ENCODE measurements at regions not wholly inside any gene's neighbourhood (a gene's known extent, or its start where the extent isn't known, plus 50 kb on each side); places are given as distances from the start of the nearest gene placed in this dataset.
"Not testable (repeated sequence)": the region's sequence is repeated elsewhere in the genome, so short reads cannot be mapped to it uniquely, and the experiment has no call there.

DNA sequence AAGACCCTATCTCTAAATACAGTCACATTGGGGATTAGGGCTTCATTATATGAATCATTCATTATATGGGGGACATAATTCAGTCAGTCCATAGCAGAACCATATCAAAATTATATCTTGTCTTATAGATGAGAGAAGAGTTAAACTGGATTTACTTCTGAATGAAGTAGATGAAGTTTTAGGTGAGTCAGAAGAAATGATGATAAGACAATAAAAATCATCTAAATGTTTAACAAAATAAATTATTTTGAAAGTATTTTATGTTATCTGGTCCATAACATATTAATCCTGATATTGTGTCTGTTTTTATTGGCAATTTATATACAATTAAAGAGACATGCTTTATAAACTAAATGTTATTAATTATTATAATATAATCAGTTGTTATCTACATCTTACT, 76.9 kb upstream of the EFCAB3 start:
- Mint-ChIP-seq H3K27me3 (ENCODE audit: low read depth) (peaks cover 30% of the 10 kb centered on the region), H3K4me1 (ENCODE audit: low read depth) (no peaks in the 10 kb centered on the region), H3K27ac (ENCODE audit: unreplicated experiment) (no peak overlapping the region), H3K9me3 (ENCODE audit: low read depth) (peaks cover 3% of the 10 kb centered on the region), H3K4me3 (ENCODE audit: unreplicated experiment) (no peak overlapping the region), H3K36me3 (ENCODE audit: low read depth) (no peaks in the 10 kb centered on the region)
- TF ChIP-seq, protein P1, sequence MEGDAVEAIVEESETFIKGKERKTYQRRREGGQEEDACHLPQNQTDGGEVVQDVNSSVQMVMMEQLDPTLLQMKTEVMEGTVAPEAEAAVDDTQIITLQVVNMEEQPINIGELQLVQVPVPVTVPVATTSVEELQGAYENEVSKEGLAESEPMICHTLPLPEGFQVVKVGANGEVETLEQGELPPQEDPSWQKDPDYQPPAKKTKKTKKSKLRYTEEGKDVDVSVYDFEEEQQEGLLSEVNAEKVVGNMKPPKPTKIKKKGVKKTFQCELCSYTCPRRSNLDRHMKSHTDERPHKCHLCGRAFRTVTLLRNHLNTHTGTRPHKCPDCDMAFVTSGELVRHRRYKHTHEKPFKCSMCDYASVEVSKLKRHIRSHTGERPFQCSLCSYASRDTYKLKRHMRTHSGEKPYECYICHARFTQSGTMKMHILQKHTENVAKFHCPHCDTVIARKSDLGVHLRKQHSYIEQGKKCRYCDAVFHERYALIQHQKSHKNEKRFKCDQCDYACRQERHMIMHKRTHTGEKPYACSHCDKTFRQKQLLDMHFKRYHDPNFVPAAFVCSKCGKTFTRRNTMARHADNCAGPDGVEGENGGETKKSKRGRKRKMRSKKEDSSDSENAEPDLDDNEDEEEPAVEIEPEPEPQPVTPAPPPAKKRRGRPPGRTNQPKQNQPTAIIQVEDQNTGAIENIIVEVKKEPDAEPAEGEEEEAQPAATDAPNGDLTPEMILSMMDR (IDR thresholded peaks at IDR 0.05): no peak
- no peak for DNase-seq (ENCODE audit: low spot score)

DNA sequence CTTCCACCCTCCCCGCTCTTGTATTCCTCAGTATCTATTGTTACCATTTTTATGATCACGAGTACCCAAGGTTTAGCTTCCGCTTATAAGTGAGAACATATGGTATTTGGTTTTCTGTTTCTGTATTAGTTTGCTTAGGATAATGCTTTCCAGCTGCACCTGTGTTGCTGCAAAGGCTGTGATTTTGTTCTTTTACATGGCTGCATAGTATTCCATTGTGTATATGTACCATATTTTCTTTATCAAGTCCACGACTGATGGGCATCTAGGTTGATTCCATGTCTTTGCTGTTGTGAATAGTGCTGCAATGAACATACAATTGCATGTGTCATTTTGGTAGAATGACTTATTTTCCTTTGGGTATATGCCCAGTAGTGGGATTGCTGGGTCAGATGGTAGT, 79.7 kb upstream of the EFCAB3 start:
- peaks cover 13% of the 10 kb centered on the region for H3K27me3 Mint-ChIP-seq (ENCODE audit: low read depth)
- H3K4me1 Mint-ChIP-seq (ENCODE audit: low read depth): no peaks in the 10 kb centered on the region
- TF ChIP-seq, protein P1 (IDR thresholded peaks at IDR 0.05): no peak
- no peak overlapping the region for H3K27ac Mint-ChIP-seq (ENCODE audit: unreplicated experiment)
- H3K4me3 Mint-ChIP-seq (ENCODE audit: unreplicated experiment): no peak overlapping the region
- H3K36me3 Mint-ChIP-seq (ENCODE audit: low read depth): no peaks in the 10 kb centered on the region
- peaks cover 3% of the 10 kb centered on the region for H3K9me3 Mint-ChIP-seq (ENCODE audit: low read depth)
- no peak for DNase-seq (ENCODE audit: low spot score)

DNA sequence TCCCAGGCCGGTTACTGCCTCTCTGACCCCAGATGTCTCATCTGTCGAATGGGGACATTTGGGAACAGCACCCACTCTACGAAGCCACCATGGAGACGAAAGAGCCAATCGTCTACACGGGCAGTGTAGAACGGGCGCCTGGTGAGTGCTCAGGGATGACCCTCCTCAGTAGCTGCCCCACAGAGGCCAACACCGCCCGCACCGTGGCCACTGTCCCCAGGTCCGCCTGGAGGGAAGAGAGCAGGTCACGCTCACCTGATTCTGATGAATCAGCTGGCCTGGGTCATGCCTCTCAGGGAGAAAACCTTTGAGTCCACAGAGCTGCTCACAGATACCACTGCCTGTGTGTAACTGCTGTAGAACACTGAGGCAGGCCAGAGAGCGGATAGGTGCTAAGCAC, 105.1 kb upstream of the EFCAB3 start:
- not testable (repeated sequence) for DNase-seq (ENCODE audit: low spot score); H3K9me3 Mint-ChIP-seq (ENCODE audit: low read depth); H3K4me1 Mint-ChIP-seq (ENCODE audit: low read depth); H3K36me3 Mint-ChIP-seq (ENCODE audit: low read depth); H3K27ac Mint-ChIP-seq (ENCODE audit: unreplicated experiment); H3K4me3 Mint-ChIP-seq (ENCODE audit: unreplicated experiment); H3K27me3 Mint-ChIP-seq (ENCODE audit: low read depth)

DNA sequence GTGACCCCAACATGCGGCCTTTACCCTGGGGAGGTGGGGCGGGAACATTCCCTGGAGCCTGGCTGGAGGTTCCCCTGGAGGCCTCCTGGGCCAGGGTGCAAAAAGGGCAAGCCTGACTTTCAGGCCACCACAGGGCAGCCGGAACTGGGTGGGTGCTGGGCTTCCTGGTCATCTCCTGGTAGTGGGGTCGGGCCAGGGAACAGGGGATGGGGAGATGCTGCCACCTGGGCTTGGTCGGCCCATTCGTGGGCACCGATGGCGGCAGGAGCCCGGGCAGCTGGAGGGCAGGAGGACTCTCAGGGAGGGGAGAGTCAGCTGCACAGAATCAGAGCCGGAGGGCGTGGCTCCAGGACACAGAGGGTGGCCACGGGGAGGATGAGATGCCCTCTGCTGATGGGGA, 112.0 kb upstream of the EFCAB3 start:
- H3K36me3 Mint-ChIP-seq (ENCODE audit: low read depth): not testable (repeated sequence)

DNA sequence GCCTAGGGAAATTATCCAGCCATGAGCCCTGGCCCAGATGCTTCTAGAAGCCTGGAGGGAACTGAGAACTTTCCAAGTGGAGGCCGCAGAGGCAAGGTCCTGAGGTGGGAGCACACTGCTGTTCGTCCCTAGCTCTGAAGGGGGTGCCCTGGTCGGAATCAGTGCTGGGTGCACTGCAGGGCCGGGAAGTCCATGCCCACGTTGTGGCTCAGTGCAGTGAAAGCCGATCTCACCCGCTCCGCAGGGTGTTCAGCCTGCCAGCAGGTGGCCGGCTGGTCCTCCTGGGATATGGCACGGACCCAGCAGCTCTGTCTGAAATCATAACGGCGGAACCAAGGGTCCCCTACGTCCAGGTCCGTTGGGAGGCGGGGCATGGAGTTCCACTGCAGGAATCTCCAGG, 115.4 kb upstream of the EFCAB3 start:
- not testable (repeated sequence) for H3K27ac Mint-ChIP-seq (ENCODE audit: unreplicated experiment); H3K4me3 Mint-ChIP-seq (ENCODE audit: unreplicated experiment); H3K4me1 Mint-ChIP-seq (ENCODE audit: low read depth); H3K27me3 Mint-ChIP-seq (ENCODE audit: low read depth); H3K36me3 Mint-ChIP-seq (ENCODE audit: low read depth); DNase-seq (ENCODE audit: low spot score); H3K9me3 Mint-ChIP-seq (ENCODE audit: low read depth)

More for the DNA sequence above, 112.0 kb upstream of the EFCAB3 start:
- H3K27me3 Mint-ChIP-seq (ENCODE audit: low read depth); H3K9me3 Mint-ChIP-seq (ENCODE audit: low read depth); DNase-seq (ENCODE audit: low spot score); H3K4me1 Mint-ChIP-seq (ENCODE audit: low read depth); H3K4me3 Mint-ChIP-seq (ENCODE audit: unreplicated experiment); H3K27ac Mint-ChIP-seq (ENCODE audit: unreplicated experiment): not testable (repeated sequence)

DNA sequence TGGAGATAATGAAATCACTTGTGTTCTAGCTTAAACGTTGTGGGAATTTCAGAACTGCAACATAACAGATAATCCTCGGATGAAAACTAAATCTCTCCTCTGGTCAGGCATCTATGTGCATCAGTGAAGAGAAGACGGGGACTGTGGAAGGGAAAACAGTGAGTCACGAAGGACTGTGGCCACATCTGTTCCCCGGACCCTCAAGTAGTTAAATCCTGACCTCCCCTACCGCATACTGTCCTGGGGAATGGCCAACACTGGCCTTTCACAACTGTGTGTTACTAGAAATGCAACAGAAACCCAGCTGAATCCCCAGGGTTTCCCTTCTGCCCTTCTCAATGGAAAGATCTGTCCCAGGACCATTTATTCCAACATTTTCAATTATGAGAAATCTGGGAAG, 124.6 kb upstream of the EFCAB3 start:
- H3K4me1 Mint-ChIP-seq (ENCODE audit: low read depth); H3K9me3 Mint-ChIP-seq (ENCODE audit: low read depth); H3K27me3 Mint-ChIP-seq (ENCODE audit: low read depth); DNase-seq (ENCODE audit: low spot score); H3K27ac Mint-ChIP-seq (ENCODE audit: unreplicated experiment); H3K36me3 Mint-ChIP-seq (ENCODE audit: low read depth); H3K4me3 Mint-ChIP-seq (ENCODE audit: unreplicated experiment): not testable (repeated sequence)

DNA sequence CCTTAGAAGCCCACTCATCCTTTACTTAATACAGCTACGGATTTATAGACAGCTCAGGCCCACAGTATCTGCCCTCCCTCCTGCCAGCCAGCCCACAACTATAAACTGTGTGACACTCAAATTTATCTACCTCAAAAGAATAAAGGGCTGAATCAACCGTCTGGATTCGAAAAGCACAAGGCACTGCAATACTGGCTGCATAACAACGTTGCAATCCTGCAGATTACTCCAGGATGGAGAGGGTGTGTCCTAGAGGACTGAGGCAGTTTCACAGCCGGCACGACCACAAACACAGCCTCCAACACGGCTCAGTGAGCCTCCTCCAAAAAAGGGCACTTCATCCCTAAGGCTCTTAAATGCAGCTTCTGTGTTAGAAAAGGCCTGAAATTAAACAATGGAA, 138.3 kb upstream of the EFCAB3 start:
- DNase-seq (ENCODE audit: low spot score); H3K27me3 Mint-ChIP-seq (ENCODE audit: low read depth); H3K9me3 Mint-ChIP-seq (ENCODE audit: low read depth); H3K4me1 Mint-ChIP-seq (ENCODE audit: low read depth); H3K36me3 Mint-ChIP-seq (ENCODE audit: low read depth); H3K27ac Mint-ChIP-seq (ENCODE audit: unreplicated experiment); H3K4me3 Mint-ChIP-seq (ENCODE audit: unreplicated experiment): not testable (repeated sequence)

DNA sequence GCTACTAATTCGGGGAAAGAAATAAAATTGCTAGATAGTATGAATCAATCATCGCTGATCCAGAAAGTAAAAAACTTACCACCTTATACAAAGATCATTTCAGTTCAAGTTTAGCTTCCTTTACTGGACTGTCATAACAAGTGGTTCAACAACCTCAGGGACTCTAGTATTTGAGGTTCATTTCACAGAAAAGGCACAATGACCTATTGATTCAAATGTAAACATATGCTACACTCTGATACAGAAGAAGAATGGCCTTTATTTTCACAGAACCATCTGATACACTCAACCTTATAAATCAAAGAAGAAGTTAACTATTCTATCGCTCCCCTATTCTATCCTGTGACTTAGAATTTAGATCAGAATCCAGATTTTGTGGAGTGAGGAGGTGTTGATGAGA, 140.8 kb upstream of the EFCAB3 start:
- not testable (repeated sequence) for H3K9me3 Mint-ChIP-seq (ENCODE audit: low read depth); H3K4me3 Mint-ChIP-seq (ENCODE audit: unreplicated experiment); H3K4me1 Mint-ChIP-seq (ENCODE audit: low read depth); H3K27ac Mint-ChIP-seq (ENCODE audit: unreplicated experiment); H3K27me3 Mint-ChIP-seq (ENCODE audit: low read depth); DNase-seq (ENCODE audit: low spot score); H3K36me3 Mint-ChIP-seq (ENCODE audit: low read depth)

DNA sequence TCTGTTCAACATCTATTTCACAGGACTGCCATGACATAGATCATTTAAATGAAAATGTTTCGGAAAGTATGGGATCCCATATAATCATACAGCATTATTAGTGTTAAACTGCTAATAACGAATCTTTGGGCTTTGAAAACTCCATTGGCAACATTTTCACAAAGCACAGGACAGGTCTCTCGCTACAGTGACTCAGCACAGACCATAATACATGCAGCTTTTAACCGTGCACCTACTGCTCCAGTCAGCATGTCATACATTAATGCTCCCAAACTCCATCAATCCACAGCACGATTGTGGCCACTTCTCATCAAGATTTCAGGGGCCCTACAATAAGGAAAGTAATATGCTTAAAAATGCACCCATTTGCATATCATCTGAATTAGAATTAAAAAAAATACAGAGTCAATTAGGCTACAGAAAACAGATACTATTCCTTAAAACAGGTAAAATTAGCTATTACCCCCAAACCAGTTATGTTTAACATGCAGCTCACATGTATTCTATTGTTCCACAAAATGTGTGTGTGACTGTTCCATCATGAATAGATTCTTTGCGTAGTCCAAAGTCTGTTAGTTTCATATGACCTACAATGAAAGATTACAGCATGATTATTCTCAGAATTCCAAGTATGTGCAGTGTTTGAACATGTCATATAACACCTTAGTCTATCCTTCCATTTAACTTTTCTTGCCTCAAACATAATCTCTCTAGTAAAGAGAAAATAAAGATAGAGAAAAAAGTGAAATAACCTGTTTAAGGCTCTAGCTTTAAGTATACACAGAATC, 141.6 kb upstream of the EFCAB3 start:
- not testable (repeated sequence) for H3K27me3 Mint-ChIP-seq (ENCODE audit: low read depth)

DNA sequence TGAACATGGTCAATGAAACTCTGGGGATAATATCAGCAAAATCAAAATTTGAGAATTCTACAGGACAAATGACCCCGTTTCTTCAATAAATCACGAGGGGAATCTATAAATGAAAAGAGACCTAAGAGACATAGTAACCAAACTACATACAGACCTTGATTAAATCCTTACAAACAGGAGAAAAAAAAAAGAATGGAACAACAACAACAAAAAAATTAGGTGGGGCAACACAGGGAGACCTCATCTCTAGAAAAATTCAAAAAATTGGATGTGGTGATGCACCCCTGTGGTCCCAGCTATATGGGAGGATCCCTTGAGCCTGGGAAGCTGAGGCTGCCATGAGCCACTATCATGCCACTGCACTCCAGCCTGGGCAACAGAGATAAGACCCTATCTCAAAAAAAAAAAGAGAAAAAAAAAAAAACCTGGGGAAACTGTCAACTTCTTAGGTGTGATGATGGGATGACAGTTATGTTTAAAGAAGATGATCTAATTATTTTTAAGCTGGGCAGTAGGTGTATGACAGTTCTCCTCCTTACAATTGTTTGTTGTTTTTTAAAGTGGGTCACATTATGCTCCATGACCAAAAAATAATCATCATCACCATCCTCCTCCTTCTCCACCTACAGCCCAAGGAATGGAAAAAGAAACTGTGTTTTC, 146.4 kb upstream of the EFCAB3 start:
- not testable (repeated sequence) for H3K36me3 Mint-ChIP-seq (ENCODE audit: low read depth); H3K27ac Mint-ChIP-seq (ENCODE audit: unreplicated experiment); DNase-seq (ENCODE audit: low spot score); H3K27me3 Mint-ChIP-seq (ENCODE audit: low read depth); H3K4me1 Mint-ChIP-seq (ENCODE audit: low read depth); H3K9me3 Mint-ChIP-seq (ENCODE audit: low read depth); H3K4me3 Mint-ChIP-seq (ENCODE audit: unreplicated experiment)

More for the DNA sequence above, 141.6 kb upstream of the EFCAB3 start:
- not testable (repeated sequence) for H3K4me3 Mint-ChIP-seq (ENCODE audit: unreplicated experiment); H3K4me1 Mint-ChIP-seq (ENCODE audit: low read depth); H3K27ac Mint-ChIP-seq (ENCODE audit: unreplicated experiment); H3K36me3 Mint-ChIP-seq (ENCODE audit: low read depth); H3K9me3 Mint-ChIP-seq (ENCODE audit: low read depth); DNase-seq (ENCODE audit: low spot score)

DNA sequence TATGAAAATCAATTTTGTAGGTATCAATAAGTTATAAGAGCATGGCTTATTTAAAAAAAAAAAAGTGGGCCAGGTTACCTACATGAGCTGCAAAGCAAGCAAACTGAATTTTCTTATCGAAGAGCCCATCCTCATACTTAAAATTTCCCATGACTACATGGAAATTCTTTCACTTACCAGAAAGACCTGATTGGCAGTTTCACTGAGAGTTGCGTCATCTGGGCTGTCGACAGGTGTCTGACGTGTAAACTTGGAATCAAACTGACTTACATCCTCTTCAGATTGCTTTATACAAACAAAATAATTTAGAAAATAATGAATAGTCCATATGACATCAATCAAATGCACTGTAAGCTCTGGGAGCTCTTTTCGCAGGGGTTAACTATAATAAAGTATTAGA, 149.1 kb upstream of the EFCAB3 start:
- not testable (repeated sequence) for H3K9me3 Mint-ChIP-seq (ENCODE audit: low read depth); H3K27ac Mint-ChIP-seq (ENCODE audit: unreplicated experiment); H3K4me1 Mint-ChIP-seq (ENCODE audit: low read depth); DNase-seq (ENCODE audit: low spot score); H3K36me3 Mint-ChIP-seq (ENCODE audit: low read depth); H3K4me3 Mint-ChIP-seq (ENCODE audit: unreplicated experiment); H3K27me3 Mint-ChIP-seq (ENCODE audit: low read depth)
